Heart left ventricle (tissue), 13 donors: ENCODE measurements at regions not wholly inside any gene's neighbourhood (a gene's known extent, or its start where the extent isn't known, plus 50 kb on each side); places are given as distances from the start of the nearest gene placed in this dataset.

Experiments
- CTCF ChIP-seq, 12 donors: fragments of 200-600 bp; sonication (generic) in 4 of 12; IDR thresholded peaks; one replicate each; pipeline versions ENCODE4 v1.5.0 to v1.8.0; 2018 to 2022; ENCODE audit warnings: antibody characterized with exemption in 12 of 12, mild to moderate bottlenecking in 5 of 12
- POLR2A ChIP-seq, 2 donors: fragments of 450-650 bp; IDR thresholded peaks; one replicate each; pipeline ENCODE4 v1.6.1; 2017; ENCODE audit warnings: antibody characterized with exemption in 2 of 2, mild to moderate bottlenecking in 2 of 2, moderate library complexity in 2 of 2
- donor health status: ischemic (EF 13 %, LVEDD 7.1; RV severe dilation, severe dysfunction).
- donor health status: DM: no; HTN: yes; CAD: no.
- donor health status: DM: no; HTN: no; CAD: no.
- donor health status: ischemic (EF 25% LVEDD 6.9; RV normal size, moderate dysfunction).
- donor health status: ischemic (EF 25% LVEDD 5.7; RV mildly dilated, moderate dysfunction).
- donor health status: ischemic (EF 35%, LVEDD 5.7; RV mildly dilated, moderate dysfunction).
- donor health status: nonischemic (EF 11% LVEDD 7.7; RV severe dilation, severe dysfunction).
- donor health status: DM: yes; HTN: yes; CAD: no.
- donor health status: PGD.
- donor health status: ischemic (EF 29% LVEDD 5.4; RV normal size, mild dysfunction).
- donor health status: nonischemic (EF 23%, LVEDD 6.1; RV moderate dilation, normal function).

- no peak for TF ChIP-seq CTCF (IDR thresholded peaks at IDR 0.05)
- no peak for TF ChIP-seq POLR2A (IDR thresholded peaks at IDR 0.05)
These were observed 147.7 kb downstream of the SMAD6 start for GRCh38 chr15:66849746-66850077.
